Karpas-422 (cell line): ENCODE measurements at regions not wholly inside any gene's neighbourhood (a gene's known extent, or its start where the extent isn't known, plus 50 kb on each side); places are given as distances from the start of the nearest gene placed in this dataset.
"Not testable (repeated sequence)": the region's sequence is repeated elsewhere in the genome, so short reads cannot be mapped to it uniquely, and the experiment has no call there.

Experiments used
- DNase-seq: peaks from one replicate; pipeline ENCODE4 v3.0.0-alpha.2; 2015
- H2AFZ ChIP-seq: fragments of 200-600 bp; sonication (generic); 2 replicates; pipeline ENCODE4 v1.6.1; 2014; ENCODE audit warnings: antibody characterized with exemption, low read length, mixed read lengths
- H3K27ac ChIP-seq: fragments of 200-600 bp; sonication (generic); 2 replicates; pipeline ENCODE4 v1.5.1; 2014; ENCODE audit warnings: mild to moderate bottlenecking, low read length, moderate library complexity
- H3K27me3 ChIP-seq: fragments of 200-600 bp; sonication (generic); 2 replicates; pipeline ENCODE4 v1.6.1; 2014; ENCODE audit warnings: low read length, mixed read lengths
- H3K36me3 ChIP-seq: fragments of 200-600 bp; sonication (generic); 2 replicates; pipeline ENCODE4 v1.6.1; 2014; ENCODE audit warnings: low read length, mixed read lengths; ENCODE audit not compliant: insufficient read depth
- H3K4me1 ChIP-seq: fragments of 200-600 bp; sonication (generic); 2 replicates; pipeline ENCODE4 v1.6.1; 2014; ENCODE audit warnings: mild to moderate bottlenecking, low read length, mixed read lengths
- H3K4me2 ChIP-seq: fragments of 200-600 bp; sonication (generic); 2 replicates; pipeline ENCODE4 v1.6.1; 2014; ENCODE audit warnings: low read length, low read depth, mild to moderate bottlenecking; ENCODE audit not compliant: poor library complexity, severe bottlenecking
- H3K4me3 ChIP-seq: fragments of 200-600 bp; sonication (generic); 2 replicates; pipeline ENCODE4 v1.5.1; 2014; ENCODE audit warnings: mild to moderate bottlenecking, antibody characterized with exemption, low read length, mixed read lengths
- H3K79me2 ChIP-seq: fragments of 200-600 bp; sonication (generic); 2 replicates; pipeline ENCODE4 v1.6.1; 2014; ENCODE audit warnings: mild to moderate bottlenecking, low read length, mixed read lengths
- H3K9ac ChIP-seq: fragments of 200-600 bp; sonication (generic); 2 replicates; pipeline ENCODE4 v1.6.0; 2014; ENCODE audit warnings: low read length
- H3K9me2 ChIP-seq: fragments of 200-600 bp; sonication (generic), shearing (Covaris generic); replicated peaks from 2 replicates; pipeline ENCODE4 v1.6.0; 2014; ENCODE audit warnings: mild to moderate bottlenecking, low read length, moderate library complexity; ENCODE audit not compliant: insufficient read depth
- H3K9me3 ChIP-seq: fragments of 300-700, 200-600 bp; sonication (generic); 2 replicates; pipeline ENCODE4 v1.6.1; 2014; ENCODE audit warnings: low read length, mixed read lengths
- H4K20me1 ChIP-seq: fragments of 200-600 bp; sonication (generic); 2 replicates; pipeline ENCODE4 v1.6.1; 2014; ENCODE audit warnings: mild to moderate bottlenecking, antibody characterized with exemption, low read length, low read depth; ENCODE audit not compliant: insufficient read depth

DNA sequence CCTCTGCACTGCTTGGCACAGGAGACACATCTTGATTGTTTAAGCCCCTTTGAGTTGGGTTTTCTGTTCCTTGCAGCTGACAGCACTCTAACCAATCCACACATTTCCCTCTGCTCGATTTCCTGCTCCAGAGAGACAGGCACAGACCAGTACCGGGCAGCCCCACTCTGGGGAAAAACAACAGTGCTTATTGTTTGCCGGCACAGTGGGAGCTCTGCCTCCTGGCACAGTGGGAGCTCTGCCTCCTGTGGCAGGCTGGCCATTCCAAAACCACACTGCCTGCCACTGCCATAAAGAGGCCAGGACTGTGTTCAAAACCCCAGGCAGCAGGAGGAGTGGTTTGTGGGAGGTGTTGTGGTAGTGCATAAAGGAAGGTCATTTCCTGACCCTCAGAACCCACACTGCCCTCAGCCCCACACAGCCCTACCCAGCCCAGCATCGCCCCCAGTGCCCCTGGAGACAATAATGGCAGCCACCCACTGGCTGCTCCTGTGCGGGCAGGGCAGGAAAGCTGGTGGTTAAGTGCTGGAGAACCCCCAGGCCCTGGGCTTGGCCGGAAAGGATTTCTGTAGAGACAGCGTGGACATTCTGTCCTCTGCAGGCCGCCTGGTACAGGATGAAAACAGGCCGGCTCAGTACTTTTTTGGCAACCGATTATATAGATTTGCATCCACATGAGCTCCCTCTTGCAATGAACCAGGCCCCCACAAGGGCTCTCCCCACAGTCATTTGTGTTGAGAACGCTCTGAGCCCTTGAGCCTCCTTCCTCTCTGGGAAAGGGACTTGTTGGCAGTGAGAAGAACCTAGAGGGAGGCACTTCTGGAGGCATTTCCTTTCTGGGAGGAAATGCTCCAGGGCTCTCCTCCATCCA is 182.8 kb downstream of the TRIM43 start:
- not testable (repeated sequence) for H3K4me2 ChIP-seq, H3K4me1 ChIP-seq, H2AFZ ChIP-seq, H3K9me2 ChIP-seq, H4K20me1 ChIP-seq, H3K36me3 ChIP-seq, H3K4me3 ChIP-seq, H3K79me2 ChIP-seq, H3K9me3 ChIP-seq, H3K9ac ChIP-seq, DNase-seq, H3K27ac ChIP-seq, H3K27me3 ChIP-seq

GRCh38 chr2:95775193-95775531 is 183.4 kb downstream of the TRIM43 start:
- not testable (repeated sequence) for H2AFZ ChIP-seq, H3K9ac ChIP-seq, DNase-seq, H3K27me3 ChIP-seq, H4K20me1 ChIP-seq, H3K27ac ChIP-seq, H3K36me3 ChIP-seq, H3K4me3 ChIP-seq, H3K9me2 ChIP-seq, H3K4me1 ChIP-seq, H3K4me2 ChIP-seq, H3K79me2 ChIP-seq, H3K9me3 ChIP-seq
